NCI-H2171 treated with DMSO at 0.1 percent for 48 hours (cell line): ENCODE measurements at regions not wholly inside any gene's neighbourhood (a gene's known extent, or its start where the extent isn't known, plus 50 kb on each side); places are given as distances from the start of the nearest gene placed in this dataset.

Experiments used
- DNase-seq: peaks from one replicate; lab custom pipeline; 2025; lab: John Stamatoyannopoulos, UW

GRCh38 chr5:166363087-166363760 lies 1928.2 kb upstream of the WWC1 start:
- no peak for DNase-seq

GRCh38 chr5:166365164-166365563 lies 1926.3 kb upstream of the WWC1 start:
- DNase-seq, result no peak

- DNase-seq, result no peak
These were observed 1924.1 kb upstream of the WWC1 start for GRCh38 chr5:166367391-166367790.

GRCh38 chr5:166369346-166369745 lies 1922.1 kb upstream of the WWC1 start:
- no peak for DNase-seq

GRCh38 chr5:166369807-166370206 lies 1921.6 kb upstream of the WWC1 start:
- no peak for DNase-seq

- no peak for DNase-seq
These were observed 1920.3 kb upstream of the WWC1 start for GRCh38 chr5:166370928-166371690.

- DNase-seq, result no peak
These were observed 1917.6 kb upstream of the WWC1 start for GRCh38 chr5:166373817-166374216.

- no peak for DNase-seq
These were observed 1913.7 kb upstream of the WWC1 start for GRCh38 chr5:166377756-166378155.

GRCh38 chr5:166379517-166379916 lies 1911.9 kb upstream of the WWC1 start:
- DNase-seq, result no peak

GRCh38 chr5:166382031-166382430 lies 1909.4 kb upstream of the WWC1 start:
- DNase-seq, result no peak

GRCh38 chr5:166398131-166398530 lies 1893.3 kb upstream of the WWC1 start:
- DNase-seq, result no peak

GRCh38 chr5:166399781-166400180 lies 1891.7 kb upstream of the WWC1 start:
- no peak for DNase-seq

- DNase-seq, result no peak
These were observed 1890.1 kb upstream of the WWC1 start for GRCh38 chr5:166401391-166401790.

- DNase-seq, result no peak
These were observed 1879.3 kb upstream of the WWC1 start for GRCh38 chr5:166412191-166412590.

- DNase-seq, result no peak
These were observed 1864.2 kb upstream of the WWC1 start for GRCh38 chr5:166427211-166427610.

- DNase-seq, result no peak
These were observed 1863.1 kb upstream of the WWC1 start for GRCh38 chr5:166428264-166428803.

- DNase-seq, result no peak
These were observed 1860.7 kb upstream of the WWC1 start for GRCh38 chr5:166430491-166431319.

GRCh38 chr5:166431456-166431855 lies 1860.0 kb upstream of the WWC1 start:
- DNase-seq, result no peak

- no peak for DNase-seq
These were observed 1857.8 kb upstream of the WWC1 start for GRCh38 chr5:166433679-166434078.

- DNase-seq, result no peak
These were observed 1854.6 kb upstream of the WWC1 start for GRCh38 chr5:166436872-166437271.

- no peak for DNase-seq
These were observed 1805.1 kb upstream of the WWC1 start for GRCh38 chr5:166486348-166486747.

GRCh38 chr5:166488560-166488959 lies 1802.9 kb upstream of the WWC1 start:
- no peak for DNase-seq

- no peak for DNase-seq
These were observed 1798.4 kb upstream of the WWC1 start for GRCh38 chr5:166493040-166493439.
